ENCODE measurements at regions not wholly inside any gene's neighbourhood (a gene's known extent, or its start where the extent isn't known, plus 50 kb on each side); places are given as distances from the start of the nearest gene placed in this dataset.

- TF ChIP-seq CTCF (IDR thresholded peaks at IDR 0.05) (no peak), POLR2A (IDR thresholded peaks at IDR 0.05) (no peak)
These were observed 691.5 kb upstream of the LRRN3 start for GRCh38 chr7:110399421-110399820.

All from body of pancreas (tissue), 4 donors.